ENCODE measurements at regions not wholly inside any gene's neighbourhood (a gene's known extent, or its start where the extent isn't known, plus 50 kb on each side); places are given as distances from the start of the nearest gene placed in this dataset.
"Not testable (repeated sequence)": the region's sequence is repeated elsewhere in the genome, so short reads cannot be mapped to it uniquely, and the experiment has no call there.

DNA sequence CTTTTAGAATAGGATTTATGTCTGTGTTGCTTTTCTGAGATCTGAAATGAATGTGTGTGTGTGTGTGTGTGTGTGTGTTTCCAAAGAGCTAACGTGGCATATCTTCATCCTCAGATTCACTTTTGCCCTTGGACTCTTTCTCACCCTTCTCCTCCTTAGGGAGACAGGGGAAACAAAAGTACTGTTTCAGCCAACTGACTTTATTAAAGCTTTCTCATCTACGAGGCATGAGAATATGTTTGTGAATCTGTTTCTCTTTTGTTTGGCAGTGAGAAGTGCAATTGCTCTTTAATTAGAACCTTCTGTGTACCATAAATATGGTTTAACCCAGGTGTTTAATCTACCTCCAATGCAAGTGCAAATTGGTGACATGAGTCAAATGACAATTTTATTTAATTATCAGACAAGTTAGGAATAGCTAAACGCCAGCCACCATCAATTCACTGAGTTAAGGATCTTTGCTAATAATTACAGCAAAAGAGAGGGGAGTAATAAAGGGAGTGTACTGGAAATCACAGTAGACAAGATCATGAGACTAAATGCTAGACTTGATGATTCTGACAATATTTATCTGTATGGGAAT is 186.4 kb upstream of the COL3A1 start:
- TF ChIP-seq, protein P1, sequence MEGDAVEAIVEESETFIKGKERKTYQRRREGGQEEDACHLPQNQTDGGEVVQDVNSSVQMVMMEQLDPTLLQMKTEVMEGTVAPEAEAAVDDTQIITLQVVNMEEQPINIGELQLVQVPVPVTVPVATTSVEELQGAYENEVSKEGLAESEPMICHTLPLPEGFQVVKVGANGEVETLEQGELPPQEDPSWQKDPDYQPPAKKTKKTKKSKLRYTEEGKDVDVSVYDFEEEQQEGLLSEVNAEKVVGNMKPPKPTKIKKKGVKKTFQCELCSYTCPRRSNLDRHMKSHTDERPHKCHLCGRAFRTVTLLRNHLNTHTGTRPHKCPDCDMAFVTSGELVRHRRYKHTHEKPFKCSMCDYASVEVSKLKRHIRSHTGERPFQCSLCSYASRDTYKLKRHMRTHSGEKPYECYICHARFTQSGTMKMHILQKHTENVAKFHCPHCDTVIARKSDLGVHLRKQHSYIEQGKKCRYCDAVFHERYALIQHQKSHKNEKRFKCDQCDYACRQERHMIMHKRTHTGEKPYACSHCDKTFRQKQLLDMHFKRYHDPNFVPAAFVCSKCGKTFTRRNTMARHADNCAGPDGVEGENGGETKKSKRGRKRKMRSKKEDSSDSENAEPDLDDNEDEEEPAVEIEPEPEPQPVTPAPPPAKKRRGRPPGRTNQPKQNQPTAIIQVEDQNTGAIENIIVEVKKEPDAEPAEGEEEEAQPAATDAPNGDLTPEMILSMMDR (IDR thresholded peaks at IDR 0.05; ENCODE audit: borderline replicate concordance, control extremely low read depth, extremely low read depth, insufficient read depth, missing control alignments), result no peak
- in situ Hi-C loops (cut with MboI; ENCODE audit: low sequenced_read_pairs, unreplicated experiment), result no loop called here
- DNase-seq (ENCODE audit: low spot score), result no peak

DNA sequence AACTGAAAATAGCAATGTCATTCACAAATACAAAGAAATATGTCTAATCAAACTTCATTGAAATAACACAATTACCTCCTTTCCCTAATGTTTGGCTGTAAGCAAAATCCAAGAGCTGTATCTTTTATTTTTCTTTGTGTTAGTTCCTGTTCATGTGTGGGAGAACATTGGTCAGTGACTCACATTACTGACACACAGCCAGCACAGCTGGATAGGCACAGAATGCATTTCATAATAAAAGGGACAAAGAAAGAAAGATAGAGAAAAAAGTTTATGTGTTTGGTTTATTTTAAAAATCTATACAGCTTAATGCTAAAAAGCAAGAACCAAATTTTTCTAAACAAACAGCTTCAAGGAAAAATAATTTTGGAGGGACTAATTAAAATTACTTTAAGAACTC is 185.6 kb upstream of the COL3A1 start:
- TF ChIP-seq, protein P1 (IDR thresholded peaks at IDR 0.05; ENCODE audit: borderline replicate concordance, control extremely low read depth, extremely low read depth, insufficient read depth, missing control alignments), result no peak
- no peak for DNase-seq (ENCODE audit: low spot score)
- in situ Hi-C loops (cut with MboI; ENCODE audit: low sequenced_read_pairs, unreplicated experiment), result no loop called here

DNA sequence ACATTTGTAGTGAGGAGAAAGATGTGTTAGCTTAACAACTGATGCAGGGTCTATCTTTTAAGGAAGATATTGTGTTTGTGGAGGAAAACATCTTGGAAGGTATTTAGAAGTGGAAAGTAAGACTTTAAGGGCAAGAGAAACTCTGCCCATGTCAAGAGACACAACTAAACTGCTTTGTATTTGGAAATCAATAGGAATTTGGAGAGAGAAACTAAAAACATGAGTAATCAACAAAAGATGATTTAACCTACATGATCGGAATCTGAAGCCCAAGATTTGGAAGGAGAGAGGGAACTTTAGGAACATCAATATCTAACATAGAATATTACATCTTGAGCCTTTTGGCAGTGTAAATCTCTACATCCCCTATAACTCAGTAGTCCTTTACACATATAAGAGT is 184.2 kb upstream of the COL3A1 start:
- in situ Hi-C loops (cut with MboI; ENCODE audit: low sequenced_read_pairs, unreplicated experiment), result no loop called here
- TF ChIP-seq, protein P1 (IDR thresholded peaks at IDR 0.05; ENCODE audit: borderline replicate concordance, control extremely low read depth, extremely low read depth, insufficient read depth, missing control alignments), result no peak
- no peak for DNase-seq (ENCODE audit: low spot score)

DNA sequence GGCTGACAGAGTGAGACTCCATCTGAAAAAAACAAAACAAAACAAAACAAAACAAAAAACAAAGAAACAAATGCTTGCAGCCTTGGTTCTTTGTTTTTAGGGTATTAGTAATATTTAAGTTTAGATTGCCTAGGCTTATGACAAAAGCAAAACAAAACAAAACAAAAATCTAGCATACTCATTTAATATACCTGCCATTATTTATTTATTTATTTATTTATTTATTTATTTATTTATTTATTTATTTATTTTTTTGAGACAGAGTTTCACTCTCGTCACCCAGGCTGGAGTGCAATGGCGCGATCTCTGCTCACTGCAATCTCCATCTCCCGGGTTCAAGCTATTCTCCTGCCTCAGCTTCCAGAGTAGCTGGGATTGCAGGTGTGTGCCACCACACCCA is 179.7 kb upstream of the COL3A1 start:
- DNase-seq (ENCODE audit: low spot score); in situ Hi-C loops (cut with MboI; ENCODE audit: low sequenced_read_pairs, unreplicated experiment): not testable (repeated sequence)

DNA sequence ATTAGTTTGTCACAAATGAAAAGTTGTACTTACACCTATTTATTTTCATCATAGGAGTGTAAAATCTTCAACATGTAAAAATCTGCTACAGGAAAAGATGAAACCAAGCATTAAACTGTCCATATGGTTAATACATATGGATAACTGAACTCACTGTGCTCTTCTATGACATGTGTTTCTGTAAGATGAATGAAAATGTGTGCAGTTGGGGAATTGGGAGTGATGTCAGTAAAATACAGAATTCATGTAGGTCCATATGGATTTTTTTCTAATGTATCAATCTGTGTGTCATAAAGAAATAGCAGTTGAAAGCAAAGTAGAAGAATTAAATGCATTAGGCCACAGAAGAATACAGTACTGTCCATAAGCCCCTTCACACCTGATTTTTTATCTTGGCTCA is 178.4 kb upstream of the COL3A1 start:
- no peak for DNase-seq (ENCODE audit: low spot score)
- in situ Hi-C loops (cut with MboI; ENCODE audit: low sequenced_read_pairs, unreplicated experiment), result no loop called here
- TF ChIP-seq, protein P1 (IDR thresholded peaks at IDR 0.05; ENCODE audit: borderline replicate concordance, control extremely low read depth, extremely low read depth, insufficient read depth, missing control alignments), result no peak

DNA sequence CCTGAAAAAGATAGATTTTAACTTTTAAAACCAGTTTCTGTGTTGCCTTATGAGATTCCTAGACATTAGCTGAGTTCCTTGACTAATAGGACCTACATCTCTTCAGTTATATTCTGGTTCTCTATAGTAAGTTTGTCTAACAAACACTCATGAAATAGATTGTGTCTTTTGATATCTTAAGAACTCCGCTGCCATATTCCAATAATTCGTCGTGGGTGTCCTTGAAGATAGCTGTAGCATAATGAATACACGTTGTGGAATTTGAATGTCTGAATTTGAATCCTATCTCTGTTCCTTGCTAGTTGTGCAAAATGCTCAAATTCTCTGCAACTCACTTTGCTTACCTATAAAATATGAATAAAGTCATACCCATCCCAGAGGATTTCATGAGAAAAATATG is 176.8 kb upstream of the COL3A1 start:
- DNase-seq (ENCODE audit: low spot score), result no peak
- in situ Hi-C loops (cut with MboI; ENCODE audit: low sequenced_read_pairs, unreplicated experiment), result no loop called here
- TF ChIP-seq, protein P1 (IDR thresholded peaks at IDR 0.05; ENCODE audit: borderline replicate concordance, control extremely low read depth, extremely low read depth, insufficient read depth, missing control alignments), result no peak

DNA sequence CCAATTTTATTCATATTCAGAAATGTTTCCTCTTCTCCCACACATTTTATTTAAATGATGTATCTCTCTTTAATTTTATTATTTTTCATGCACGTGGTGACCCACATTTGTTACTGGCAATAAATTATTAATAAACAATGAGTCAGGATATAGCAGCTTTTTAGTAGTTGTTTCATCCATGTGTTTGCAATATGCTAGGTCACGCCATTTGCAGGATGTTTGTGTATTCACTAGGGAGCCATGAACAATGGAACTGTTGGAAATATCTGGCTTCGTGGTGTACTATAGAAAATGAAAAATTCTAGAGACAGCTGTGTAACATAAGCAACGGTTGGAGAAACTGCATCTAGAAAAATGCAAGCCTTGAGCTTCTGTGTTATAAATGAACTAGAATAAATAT is 176.0 kb upstream of the COL3A1 start:
- TF ChIP-seq, protein P1 (IDR thresholded peaks at IDR 0.05; ENCODE audit: borderline replicate concordance, control extremely low read depth, extremely low read depth, insufficient read depth, missing control alignments), result no peak
- in situ Hi-C loops (cut with MboI; ENCODE audit: low sequenced_read_pairs, unreplicated experiment), result no loop called here
- DNase-seq (ENCODE audit: low spot score), result no peak

Measured in GM13976 (cell line).